ENCODE measurements at regions not wholly inside any gene's neighbourhood (a gene's known extent, or its start where the extent isn't known, plus 50 kb on each side); places are given as distances from the start of the nearest gene placed in this dataset.

- no peaks in the 10 kb centered on the region for H3K27me3 ChIP-seq (replicated peaks in 1 of 4; ENCODE audit: control insufficient read depth in 3 of 4, extremely low read depth in 1 of 4, insufficient read depth in 3 of 4, low read length in 3 of 4)
- H2AFZ ChIP-seq (ENCODE audit: low read length) = no peak overlapping the region
- no peak overlapping the region for H2BK20ac ChIP-seq (ENCODE audit: low read length)
- no peak overlapping the region for H3K56ac ChIP-seq (replicated peaks; ENCODE audit: insufficient read length, low read depth, low read length)
- no peak for DNase-seq (ENCODE audit: low read depth in 1 of 2, low spot score in 2 of 2)
- H4K5ac ChIP-seq (ENCODE audit: insufficient read length, low read depth, low read length) = no peak overlapping the region
- H3K4me1 ChIP-seq (replicated peaks in 1 of 4; ENCODE audit: control insufficient read depth in 3 of 4, insufficient read depth in 4 of 4, low read length in 3 of 4) = no peaks in the 10 kb centered on the region
- H2BK15ac ChIP-seq (ENCODE audit: low read length) = no peak overlapping the region
- CTCF ChIA-PET (ENCODE audit: partially characterized antibody) = interaction anchor here (0.9 kb wide), 1 partner anchor 57 kb away, joined by 3 read pairs; no protein-coding TSS in a partner anchor
- no peak for FAIRE-seq
- no peak overlapping the region for H3K14ac ChIP-seq (ENCODE audit: insufficient read length)
- no peak overlapping the region for H4K8ac ChIP-seq (ENCODE audit: extremely low read depth, insufficient read depth, low read length)
- H2BK120ac ChIP-seq (replicated peaks; ENCODE audit: low read depth, low read length) = no peak overlapping the region
- H3K4ac ChIP-seq (replicated peaks; ENCODE audit: insufficient read length, low read depth, low read length) = no peak overlapping the region
- H4K20me1 ChIP-seq (replicated peaks in 1 of 2; ENCODE audit: control insufficient read depth in 1 of 2, insufficient read depth in 2 of 2, low read length in 2 of 2) = no peaks in the 10 kb centered on the region
- no peak overlapping the region for H3K4me2 ChIP-seq (ENCODE audit: insufficient read depth in 1 of 2, low read depth in 2 of 2, low read length in 2 of 2)
- H3K9me3 ChIP-seq (ENCODE audit: insufficient read depth in 2 of 2, low read depth in 1 of 2, low read length in 1 of 2) = 0 out of 4 replicates have a peak, but pooled peaks cover 0 to 3% of the 10 kb centered on the region in 2 experiments
- no peak overlapping the region for H2BK12ac ChIP-seq (ENCODE audit: low read depth, low read length)
- H2AK5ac ChIP-seq (ENCODE audit: low read depth, low read length) = no peak overlapping the region
- no peak overlapping the region for H3K27ac ChIP-seq (ENCODE audit: low read depth, low read length)
- 92% methylated on average over 7 of the region's 7 CpGs; no CpG with 5 or more reads in 1 of the 2 experiments for WGBS, 2 experiments (ENCODE audit: extremely low coverage in 1 of 2, insufficient coverage in 1 of 2, insufficient read length in 1 of 2, insufficient replicate concordance in 2 of 2, low coverage in 1 of 2, low lambda C conversion rate in 2 of 2, missing lambda C conversion rate in 1 of 2)
- POLR2A ChIA-PET (ENCODE audit: partially characterized antibody) = no interaction called here
- no peak overlapping the region for H4K91ac ChIP-seq (replicated peaks; ENCODE audit: insufficient read length, low read length)
- H3K36me3 ChIP-seq (ENCODE audit: control insufficient read depth in 2 of 4, insufficient read depth in 4 of 4, low read length in 3 of 4) = no peaks in the 10 kb centered on the region
- H3K79me1 ChIP-seq (ENCODE audit: low read depth, low read length) = no peaks in the 10 kb centered on the region
- H3K18ac ChIP-seq (ENCODE audit: extremely low read depth, low read length) = no peak overlapping the region
- H3K4me3 ChIP-seq (ENCODE audit: extremely low read depth in 1 of 4, insufficient read depth in 2 of 4, low read depth in 3 of 4, low read length in 4 of 4) = no peak overlapping the region
- no peak overlapping the region for H3K9ac ChIP-seq (replicated peaks in 1 of 4; ENCODE audit: extremely low read depth in 1 of 4, low read depth in 3 of 4, low read length in 3 of 4)
- H2BK5ac ChIP-seq (ENCODE audit: low read depth, low read length) = no peak overlapping the region
- H3K23ac ChIP-seq (ENCODE audit: insufficient read length) = no peak overlapping the region
- H3K23me2 ChIP-seq (ENCODE audit: low read depth, low read length) = no peaks in the 10 kb centered on the region
- H3K79me2 ChIP-seq (ENCODE audit: control insufficient read depth in 1 of 2, insufficient read depth in 2 of 2, low read length in 2 of 2) = no peaks in the 10 kb centered on the region
- TF ChIP-seq SAP30 (IDR thresholded peaks at IDR 0.05; ENCODE audit: insufficient read depth, insufficient replicate concordance, low read length) = no peak
- no peak for TF ChIP-seq RBBP5 (IDR thresholded peaks at IDR 0.05; ENCODE audit: borderline replicate concordance, low read depth, low read length)
- no peak for TF ChIP-seq CREB1 (IDR thresholded peaks at IDR 0.05)
- no peak for TF ChIP-seq RNF2 (IDR thresholded peaks at IDR 0.05; ENCODE audit: borderline replicate concordance, low read depth, low read length, missing control alignments, poor library complexity, severe bottlenecking)
- TF ChIP-seq CTBP2 (IDR thresholded peaks at IDR 0.05; ENCODE audit: borderline replicate concordance, insufficient read depth, insufficient read length, low read length) = no peak
- no peak for TF ChIP-seq CHD2 (IDR thresholded peaks at IDR 0.05; ENCODE audit: low read length)
- TF ChIP-seq HDAC2 (IDR thresholded peaks at IDR 0.05; ENCODE audit: borderline replicate concordance in 1 of 2, low read depth in 2 of 2, low read length in 2 of 2) = no peak
- no peak for TF ChIP-seq RFX5 (IDR thresholded peaks at IDR 0.05; ENCODE audit: borderline replicate concordance, low read depth, low read length)
- TF ChIP-seq SP2 (IDR thresholded peaks at IDR 0.05; ENCODE audit: low read length) = no peak
- no peak for TF ChIP-seq TEAD4 (IDR thresholded peaks at IDR 0.05; ENCODE audit: low read depth, low read length)
- TF ChIP-seq RAD21 (IDR thresholded peaks at IDR 0.05 in 1 of 2, conservative IDR thresholded peaks at IDR 0.05 in 1 of 2; ENCODE audit: low read depth in 2 of 2, low read length in 2 of 2) = no peak
- TF ChIP-seq MAX (IDR thresholded peaks at IDR 0.05) = no peak
- no peak for TF ChIP-seq BACH1 (IDR thresholded peaks at IDR 0.05; ENCODE audit: low read length)
These were observed 131.6 kb upstream of the TAB2 start for GRCh38 chr6:149185799-149186357.

Data from H1 (cell line).